Transverse colon (tissue), 4 donors: ENCODE measurements at regions not wholly inside any gene's neighbourhood (a gene's known extent, or its start where the extent isn't known, plus 50 kb on each side); places are given as distances from the start of the nearest gene placed in this dataset.

Experiments
- CTCF ChIP-seq, 5 experiments: fragments of 200-600 bp in 3 of 5; fragments of 450-650 bp in 2 of 5; sonication (generic) in 3 of 5; IDR thresholded peaks; 1 replicate in 2 of 5; 2 replicates in 3 of 5; pipeline ENCODE4 v1.5.1; 2016 to 2017; ENCODE audit warnings: antibody characterized with exemption in 5 of 5, inconsistent platforms in 3 of 5, mild to moderate bottlenecking in 2 of 5, moderate library complexity in 1 of 5
- EP300 ChIP-seq: sonication (generic); formaldehyde crosslinking; IDR thresholded peaks from one replicate; pipeline ENCODE4 v1.6.1; 2017; ENCODE audit warnings: antibody characterized with exemption, low read depth
- POLR2A ChIP-seq: fragments of 450-650 bp; IDR thresholded peaks from one replicate; pipeline ENCODE4 v1.6.1; 2016; ENCODE audit warnings: antibody characterized with exemption, mild to moderate bottlenecking, moderate library complexity
- POLR2AphosphoS5 ChIP-seq, 3 donors: sonication (generic); formaldehyde crosslinking; IDR thresholded peaks; one replicate each; pipeline ENCODE4 v1.6.1; 2016; ENCODE audit warnings: antibody characterized with exemption in 3 of 3

- TF ChIP-seq EP300 (no peak), POLR2AphosphoS5 (IDR thresholded peaks at IDR 0.05) (no peak), POLR2A (no peak), CTCF (IDR thresholded peaks at IDR 0.05) (no peak)
Observed at GRCh38 chr1:242613266-242613815, 88.8 kb upstream of the PLD5 start.
